IPS-20b (cell line): ENCODE measurements at regions not wholly inside any gene's neighbourhood (a gene's known extent, or its start where the extent isn't known, plus 50 kb on each side); places are given as distances from the start of the nearest gene placed in this dataset.

ENCODE experiments used
- H3K27ac ChIP-seq: one replicate; pipeline ENCODE4 v1.5.1; 2013; ENCODE audit warnings: low read length
- H3K27me3 ChIP-seq: 2 replicates; pipeline ENCODE4 v1.6.1; 2013; ENCODE audit warnings: mild to moderate bottlenecking, low read length, inconsistent platforms; ENCODE audit not compliant: insufficient read depth
- H3K36me3 ChIP-seq: 2 replicates; pipeline ENCODE4 v1.6.1; 2013; ENCODE audit warnings: low read depth, mild to moderate bottlenecking, inconsistent platforms, low read length, moderate library complexity; ENCODE audit not compliant: insufficient read depth
- H3K4me1 ChIP-seq: 2 replicates; pipeline ENCODE4 v1.6.1; 2013; ENCODE audit warnings: mild to moderate bottlenecking, control low read depth, inconsistent platforms, low read length, moderate library complexity; ENCODE audit not compliant: insufficient read depth
- H3K4me3 ChIP-seq: 2 replicates; pipeline ENCODE4 v1.5.1; 2013; ENCODE audit warnings: mild to moderate bottlenecking, low read length, inconsistent platforms
- H3K9ac ChIP-seq: 2 replicates; pipeline ENCODE4 v1.6.1; 2013; ENCODE audit warnings: low read depth, mild to moderate bottlenecking, inconsistent platforms, low read length, moderate library complexity
- H3K9me3 ChIP-seq: 2 replicates; pipeline ENCODE4 v1.6.1; 2013; ENCODE audit warnings: mild to moderate bottlenecking, low read depth, low read length, inconsistent platforms; ENCODE audit not compliant: insufficient read depth

DNA sequence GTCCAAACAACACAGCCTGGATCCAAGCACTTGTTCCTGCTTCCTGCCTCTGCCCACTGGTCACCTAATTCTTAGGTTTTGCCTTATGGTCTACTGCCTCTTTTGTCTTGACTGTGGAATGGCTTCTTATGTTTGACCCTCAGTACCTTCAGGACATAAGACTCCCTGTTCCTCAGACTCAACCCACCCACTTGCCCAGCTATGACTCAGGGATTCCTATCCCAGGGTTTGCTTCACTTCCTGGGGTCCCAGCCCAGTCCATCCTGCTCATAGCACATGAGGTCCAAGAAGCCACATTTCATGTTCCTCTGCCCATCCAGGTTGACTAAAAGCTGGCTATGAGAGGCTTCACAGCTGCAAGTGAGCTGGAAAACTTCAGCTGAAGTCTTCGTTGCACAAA, 320.9 kb upstream of the CDH5 start:
- no peaks in the 10 kb centered on the region for H3K9me3 ChIP-seq
- H3K36me3 ChIP-seq, result no peaks in the 10 kb centered on the region
- no peak overlapping the region for H3K9ac ChIP-seq
- no peaks in the 10 kb centered on the region for H3K27me3 ChIP-seq
- peaks cover 4% of the 10 kb centered on the region for H3K4me1 ChIP-seq
- H3K27ac ChIP-seq, result no peak overlapping the region
- H3K4me3 ChIP-seq, result no peak overlapping the region

DNA sequence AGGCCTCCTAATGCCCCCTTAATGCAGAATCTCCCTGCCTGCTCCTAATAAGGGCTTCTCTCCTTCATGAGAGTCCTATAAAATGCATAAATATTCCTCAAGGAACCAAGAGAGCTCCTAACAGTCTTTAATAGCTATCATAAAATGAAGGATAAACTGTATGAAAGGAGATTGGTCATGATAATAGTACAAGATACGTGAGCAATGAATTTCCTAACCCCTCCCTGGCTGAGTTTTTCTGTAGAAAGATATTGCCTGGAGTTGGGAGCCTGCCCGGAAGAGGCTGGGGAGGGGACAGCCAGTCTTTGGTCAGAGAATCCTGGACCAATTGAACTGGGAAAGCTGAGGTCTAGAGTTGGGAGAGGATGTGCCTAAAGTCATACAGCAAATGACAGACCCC, 321.9 kb upstream of the CDH5 start:
- Histone ChIP-seq H3K9ac (no peak overlapping the region), H3K4me3 (no peak overlapping the region), H3K4me1 (peaks cover 4% of the 10 kb centered on the region), H3K27ac (no peak overlapping the region), H3K36me3 (no peaks in the 10 kb centered on the region), H3K9me3 (no peaks in the 10 kb centered on the region), H3K27me3 (no peaks in the 10 kb centered on the region)

DNA sequence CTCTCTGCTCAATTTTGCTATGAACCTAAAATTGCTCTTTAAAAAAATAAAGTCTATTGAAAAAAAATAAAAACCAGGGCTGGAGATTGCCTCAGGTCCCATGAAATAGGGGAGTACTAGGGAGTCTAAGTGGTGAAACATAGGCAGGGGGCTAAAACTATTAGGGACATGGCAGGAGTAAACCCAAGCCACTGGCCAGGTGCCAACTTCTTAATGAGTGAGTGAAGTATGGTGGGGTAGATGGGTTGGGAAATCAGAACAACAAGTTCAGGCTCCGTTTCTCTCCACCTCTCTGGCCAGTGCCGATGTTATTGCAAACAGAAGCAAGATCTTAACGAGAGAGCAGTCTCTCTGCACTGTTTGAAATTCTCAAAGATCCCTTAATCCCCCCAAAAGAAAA, 322.4 kb upstream of the CDH5 start:
- Histone ChIP-seq H3K36me3 (no peaks in the 10 kb centered on the region), H3K9me3 (no peaks in the 10 kb centered on the region), H3K4me3 (no peak overlapping the region), H3K27ac (no peak overlapping the region), H3K4me1 (peaks cover 4% of the 10 kb centered on the region), H3K27me3 (no peaks in the 10 kb centered on the region), H3K9ac (no peak overlapping the region)

DNA sequence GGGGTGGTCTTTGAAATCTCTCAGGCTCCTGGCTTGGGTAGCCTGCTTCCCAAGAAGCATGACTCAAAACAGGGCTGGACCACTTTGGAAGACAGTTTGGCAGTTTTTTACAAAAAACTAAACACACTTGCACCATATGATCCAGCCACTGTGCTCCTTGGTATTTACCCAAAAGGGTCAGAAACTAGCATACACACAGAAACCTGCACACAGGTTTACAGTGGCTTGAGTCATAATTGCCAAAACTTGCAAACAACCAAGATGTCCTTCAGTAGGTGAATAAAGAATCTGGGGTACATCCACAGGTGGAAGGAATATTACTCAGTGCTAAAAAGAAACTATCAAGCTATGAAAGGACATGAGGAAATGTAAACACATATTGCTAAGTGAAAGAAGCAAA, 323.2 kb upstream of the CDH5 start:
- Histone ChIP-seq H3K4me3 (no peak overlapping the region), H3K36me3 (no peaks in the 10 kb centered on the region), H3K4me1 (peaks cover 4% of the 10 kb centered on the region), H3K27ac (no peak overlapping the region), H3K9ac (no peak overlapping the region), H3K9me3 (no peaks in the 10 kb centered on the region), H3K27me3 (no peaks in the 10 kb centered on the region)

DNA sequence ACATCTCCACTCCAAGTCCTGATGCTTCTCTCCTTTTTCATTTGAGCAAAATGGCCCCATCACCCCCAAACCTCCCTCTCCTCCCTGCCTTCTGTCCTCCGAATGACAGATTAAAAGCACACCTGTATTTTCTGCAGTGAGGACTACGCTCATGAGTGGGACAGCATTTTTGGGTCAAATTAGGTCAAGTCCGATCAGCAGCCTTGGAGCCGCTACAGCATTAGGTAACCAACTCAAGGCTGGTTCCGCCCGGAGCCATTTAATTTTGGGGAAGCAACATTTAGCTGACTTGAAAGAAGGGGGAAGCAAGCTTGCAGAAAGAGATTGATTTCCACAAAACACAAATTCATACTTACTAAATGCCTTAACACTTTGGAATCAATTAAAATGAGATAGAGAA, 324.1 kb upstream of the CDH5 start:
- Histone ChIP-seq H3K27ac (no peak overlapping the region), H3K36me3 (no peaks in the 10 kb centered on the region), H3K27me3 (no peaks in the 10 kb centered on the region), H3K9ac (no peak overlapping the region), H3K9me3 (no peaks in the 10 kb centered on the region), H3K4me3 (no peak overlapping the region), H3K4me1 (peaks cover 4% of the 10 kb centered on the region)

DNA sequence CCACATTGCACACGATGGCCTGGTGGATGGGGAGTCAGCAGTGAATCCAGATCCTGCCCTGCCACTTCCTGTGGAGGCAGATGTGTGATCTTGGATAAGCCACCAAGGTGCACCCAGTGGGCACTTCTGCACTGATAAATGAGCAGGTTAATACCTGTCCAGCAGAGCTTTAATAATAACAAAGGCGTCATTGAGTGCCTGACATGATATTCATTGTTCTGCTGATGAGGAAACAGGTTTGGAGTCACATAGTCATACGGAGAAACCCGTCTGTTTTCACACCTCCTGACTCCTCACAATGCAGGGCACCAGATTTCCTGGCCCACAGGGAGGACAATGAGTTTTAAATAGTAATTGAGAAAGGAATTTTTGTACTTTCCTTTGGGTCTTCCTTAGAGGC, 324.6 kb upstream of the CDH5 start:
- no peak overlapping the region for H3K4me3 ChIP-seq
- H3K27ac ChIP-seq, result no peak overlapping the region
- H3K4me1 ChIP-seq, result peaks cover 4% of the 10 kb centered on the region
- no peaks in the 10 kb centered on the region for H3K9me3 ChIP-seq
- H3K27me3 ChIP-seq, result no peaks in the 10 kb centered on the region
- H3K9ac ChIP-seq, result no peak overlapping the region
- no peaks in the 10 kb centered on the region for H3K36me3 ChIP-seq

DNA sequence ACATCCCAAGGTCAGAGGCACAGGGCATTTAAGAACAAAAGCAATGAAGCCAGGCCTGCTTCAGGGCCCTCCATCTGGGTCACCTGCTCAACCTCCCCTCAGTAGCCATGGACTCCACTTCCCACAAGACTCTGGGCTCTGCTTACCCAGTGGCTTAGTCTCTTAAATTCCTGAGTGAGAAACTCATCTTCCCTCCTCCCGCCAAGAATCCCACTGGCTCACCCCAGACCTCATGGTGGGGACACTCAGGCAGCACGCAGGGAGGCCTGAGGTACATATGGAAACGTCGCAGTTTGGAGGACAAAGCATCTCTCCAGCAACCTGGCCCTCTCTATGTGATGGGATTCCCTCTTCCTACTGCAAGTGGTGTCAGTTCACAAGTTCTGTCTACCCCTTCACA, 326.7 kb upstream of the CDH5 start:
- peaks cover 4% of the 10 kb centered on the region for H3K4me1 ChIP-seq
- no peaks in the 10 kb centered on the region for H3K9me3 ChIP-seq
- no peak overlapping the region for H3K9ac ChIP-seq
- no peak overlapping the region for H3K27ac ChIP-seq
- H3K27me3 ChIP-seq, result no peaks in the 10 kb centered on the region
- H3K4me3 ChIP-seq, result no peak overlapping the region
- no peaks in the 10 kb centered on the region for H3K36me3 ChIP-seq

DNA sequence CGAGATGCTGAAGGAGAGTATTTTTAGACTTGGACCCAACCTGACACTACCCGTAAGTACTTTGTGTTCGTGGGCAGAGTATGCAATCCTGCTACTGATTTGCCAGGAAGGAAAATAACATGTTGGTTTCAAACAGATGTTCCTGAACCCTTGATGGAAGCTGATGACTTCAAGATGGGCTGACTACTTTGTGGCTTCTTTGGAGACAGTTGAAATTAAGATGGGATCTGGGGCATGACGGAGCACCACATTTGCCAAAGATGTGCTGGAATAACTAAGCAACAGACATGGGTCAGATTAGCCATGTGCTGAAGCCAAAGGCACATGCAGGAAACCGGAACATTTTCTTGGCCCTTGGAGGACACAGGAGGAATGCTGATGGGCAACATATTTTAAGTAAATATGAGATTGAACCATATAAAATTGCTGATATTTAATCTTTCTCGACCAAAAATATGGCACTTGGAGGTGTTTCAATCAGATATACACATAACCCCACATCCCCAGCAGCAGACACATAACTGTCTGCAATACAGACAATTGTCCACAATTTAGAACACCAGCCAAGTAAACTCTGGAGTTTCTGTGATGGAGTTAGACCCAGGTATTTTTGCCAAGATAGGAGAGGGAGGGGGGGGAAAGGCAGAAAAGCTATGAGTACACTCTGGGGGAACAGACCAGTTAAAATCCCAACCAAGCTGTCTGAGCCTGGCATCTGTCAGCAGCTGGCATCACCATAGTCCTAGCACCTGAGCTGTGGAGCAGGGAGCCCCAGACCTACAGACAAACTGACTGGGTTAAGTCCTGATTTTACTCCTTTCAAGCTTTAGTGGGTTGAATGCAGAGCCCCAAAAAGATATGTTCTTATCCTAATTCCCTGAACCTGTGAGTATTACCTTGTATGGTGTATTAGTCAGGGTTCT, 329.4 kb upstream of the CDH5 start:
- H3K27ac ChIP-seq, result no peak overlapping the region
- H3K4me1 ChIP-seq, result peaks cover 4% of the 10 kb centered on the region
- no peaks in the 10 kb centered on the region for H3K27me3 ChIP-seq
- H3K9me3 ChIP-seq, result no peaks in the 10 kb centered on the region
- H3K4me3 ChIP-seq, result no peak overlapping the region
- no peaks in the 10 kb centered on the region for H3K36me3 ChIP-seq
- no peak overlapping the region for H3K9ac ChIP-seq

DNA sequence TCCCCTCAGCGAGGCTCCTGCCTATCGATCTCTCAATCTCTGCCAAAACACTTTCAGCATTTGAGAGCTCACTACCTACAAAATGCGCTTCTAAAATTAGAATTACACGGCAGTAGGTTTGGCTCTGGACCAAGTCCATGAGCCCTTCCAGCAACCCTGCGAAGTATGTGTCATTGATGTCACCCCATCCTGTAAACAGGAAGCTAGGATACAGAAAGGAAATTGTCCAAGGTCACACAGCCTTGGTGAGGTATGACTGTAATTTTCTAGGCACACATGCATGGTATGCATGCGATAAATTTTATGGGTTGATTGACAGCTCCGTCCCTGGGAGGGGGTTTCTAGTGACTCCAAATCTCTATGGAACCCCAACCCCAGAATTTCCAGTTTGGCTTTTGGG, 330.3 kb upstream of the CDH5 start:
- Histone ChIP-seq H3K27ac (no peak overlapping the region), H3K4me1 (no peaks in the 10 kb centered on the region), H3K4me3 (no peak overlapping the region), H3K9me3 (no peaks in the 10 kb centered on the region), H3K27me3 (no peaks in the 10 kb centered on the region), H3K36me3 (no peaks in the 10 kb centered on the region), H3K9ac (no peak overlapping the region)

DNA sequence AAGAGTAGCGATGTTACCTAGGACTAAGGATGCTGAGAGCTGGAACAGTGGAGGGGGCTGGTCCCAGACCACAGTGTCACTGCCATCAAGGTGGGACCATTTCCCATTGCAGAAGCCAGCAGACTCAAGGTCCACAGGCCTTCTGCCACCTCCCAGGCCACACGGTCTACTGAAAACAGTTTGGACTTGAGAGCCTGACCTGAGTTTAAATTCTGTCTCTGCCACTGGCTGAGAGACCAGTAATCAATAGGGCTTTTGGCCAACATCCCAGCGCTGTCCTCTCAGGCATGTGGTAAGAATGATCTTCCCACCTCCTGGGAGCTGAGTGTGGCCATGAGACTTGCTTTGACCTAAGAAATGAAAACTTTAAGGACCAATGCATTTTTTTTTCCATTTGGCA, 331.4 kb upstream of the CDH5 start:
- no peak overlapping the region for H3K9ac ChIP-seq
- no peak overlapping the region for H3K4me3 ChIP-seq
- H3K27ac ChIP-seq, result no peak overlapping the region
- no peaks in the 10 kb centered on the region for H3K36me3 ChIP-seq
- H3K9me3 ChIP-seq, result no peaks in the 10 kb centered on the region
- H3K27me3 ChIP-seq, result no peaks in the 10 kb centered on the region
- no peaks in the 10 kb centered on the region for H3K4me1 ChIP-seq

DNA sequence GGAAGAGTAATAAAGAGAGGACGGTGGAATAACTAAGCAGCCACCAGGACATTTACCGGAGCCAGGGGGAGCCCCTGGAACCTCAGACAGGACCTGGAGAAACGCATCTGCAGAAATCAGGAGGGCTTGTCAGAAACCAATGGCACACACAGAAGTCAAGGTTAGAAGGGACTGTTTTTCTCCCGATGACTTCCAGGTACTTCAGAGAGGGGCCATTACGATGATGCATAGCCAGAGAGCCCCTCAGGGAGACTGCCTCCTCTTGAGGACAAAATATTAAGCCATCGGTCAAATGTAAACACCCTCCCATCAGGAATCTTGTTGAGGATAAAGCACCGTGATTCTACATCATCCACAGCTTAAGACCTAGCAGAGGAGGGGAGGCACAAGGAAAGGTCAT, 333.6 kb upstream of the CDH5 start:
- Histone ChIP-seq H3K9me3 (no peaks in the 10 kb centered on the region), H3K27ac (no peak overlapping the region), H3K36me3 (no peaks in the 10 kb centered on the region), H3K9ac (no peak overlapping the region), H3K27me3 (no peaks in the 10 kb centered on the region), H3K4me3 (no peak overlapping the region), H3K4me1 (no peaks in the 10 kb centered on the region)

DNA sequence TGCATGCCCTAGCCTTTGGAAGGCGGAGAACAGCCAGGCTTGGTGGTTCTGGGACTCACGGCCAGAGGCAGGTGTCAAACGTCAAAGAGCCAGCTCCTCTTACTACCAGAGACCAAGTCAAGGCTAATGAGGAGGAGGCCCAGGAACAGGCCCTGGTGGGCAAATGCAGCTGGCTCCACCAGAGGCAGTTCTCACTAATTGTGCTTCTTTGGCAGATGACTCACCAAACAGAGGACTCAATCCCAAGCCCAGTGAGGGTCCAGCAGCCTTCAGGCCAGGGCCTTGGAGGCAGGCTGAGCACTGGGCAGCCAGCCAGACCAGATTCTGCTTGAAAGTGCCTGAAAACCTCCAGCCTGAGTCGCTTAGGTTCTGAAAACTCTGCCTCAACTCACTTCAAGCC, 336.5 kb upstream of the CDH5 start:
- Histone ChIP-seq H3K9me3 (peaks cover 1% of the 10 kb centered on the region), H3K4me1 (no peaks in the 10 kb centered on the region), H3K4me3 (no peak overlapping the region), H3K27ac (no peak overlapping the region), H3K27me3 (no peaks in the 10 kb centered on the region), H3K36me3 (no peaks in the 10 kb centered on the region), H3K9ac (no peak overlapping the region)
